GM18511 (cell line): ENCODE measurements at regions not wholly inside any gene's neighbourhood (a gene's known extent, or its start where the extent isn't known, plus 50 kb on each side); places are given as distances from the start of the nearest gene placed in this dataset.
A peak's percentile ranks its signal among the peaks of the same experiment; 100 is the strongest.
"Not testable (repeated sequence)": the region's sequence is repeated elsewhere in the genome, so short reads cannot be mapped to it uniquely, and the experiment has no call there.

ENCODE experiments used
- ATAC-seq: cut with Tn5 transposase; IDR thresholded peaks from one replicate; pipeline ENCODE4 v1.9.1; 2021; ENCODE audit warnings: mild to moderate bottlenecking, moderate library complexity; ENCODE audit not compliant: unreplicated experiment

DNA sequence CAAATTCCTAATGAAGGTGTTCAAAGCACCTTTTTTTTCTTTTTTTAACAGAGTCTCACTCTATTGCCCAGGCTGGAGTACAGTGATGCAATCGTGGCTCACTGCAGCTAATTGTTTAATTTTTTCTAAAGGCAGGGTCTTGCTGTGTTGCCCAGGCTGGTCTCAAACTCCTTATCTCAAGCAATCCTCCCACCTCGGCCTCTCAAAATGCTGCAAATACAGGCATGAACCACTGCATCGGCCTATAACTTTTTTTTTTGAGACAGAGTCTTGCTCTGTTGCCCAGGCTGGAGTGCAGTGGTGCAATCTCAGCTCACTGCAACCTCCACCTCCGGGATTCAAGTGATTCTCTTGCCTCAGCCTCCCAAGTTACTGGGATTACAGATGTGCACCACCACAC is 113.9 kb upstream of the CXADR start:
- ATAC-seq, result not testable (repeated sequence)

DNA sequence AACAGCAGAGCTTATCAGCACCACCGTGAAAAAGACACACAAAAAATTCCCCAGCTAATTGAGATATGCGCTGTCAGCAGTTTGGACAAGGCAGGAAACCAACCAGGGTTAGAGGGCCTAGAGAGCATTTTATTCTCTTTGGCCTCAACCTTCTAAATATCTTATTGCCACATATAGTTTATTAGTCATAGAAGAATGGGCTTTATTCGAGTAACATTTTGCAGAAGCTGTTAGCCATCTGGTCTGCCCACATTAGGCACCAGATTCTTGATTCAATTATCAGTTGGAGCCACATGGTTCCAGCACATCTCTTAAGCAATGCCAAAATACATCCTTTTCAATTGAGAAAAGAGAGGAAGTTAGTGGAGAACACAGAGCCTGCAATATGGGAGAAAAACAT is 109.9 kb upstream of the CXADR start:
- no peak for ATAC-seq

DNA sequence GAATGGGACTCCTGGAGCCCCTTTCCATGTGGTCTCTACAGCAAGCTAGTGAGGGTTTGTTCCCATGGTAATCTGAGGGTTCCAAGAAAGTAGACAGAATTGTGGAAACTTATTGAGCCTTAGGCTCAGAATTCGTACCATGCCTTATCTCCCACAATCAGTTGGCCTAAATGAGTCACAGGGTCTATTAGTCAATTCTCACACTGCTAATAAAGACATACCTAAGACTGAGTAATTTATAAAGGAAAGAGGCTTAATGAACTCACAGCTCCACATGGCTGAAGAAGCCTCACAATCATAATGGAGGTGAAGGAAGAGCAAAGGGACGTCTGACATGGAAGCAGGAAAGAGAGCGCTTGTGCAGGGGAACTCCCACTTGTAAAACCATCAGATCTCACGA is 106.6 kb upstream of the CXADR start:
- no peak for ATAC-seq

DNA sequence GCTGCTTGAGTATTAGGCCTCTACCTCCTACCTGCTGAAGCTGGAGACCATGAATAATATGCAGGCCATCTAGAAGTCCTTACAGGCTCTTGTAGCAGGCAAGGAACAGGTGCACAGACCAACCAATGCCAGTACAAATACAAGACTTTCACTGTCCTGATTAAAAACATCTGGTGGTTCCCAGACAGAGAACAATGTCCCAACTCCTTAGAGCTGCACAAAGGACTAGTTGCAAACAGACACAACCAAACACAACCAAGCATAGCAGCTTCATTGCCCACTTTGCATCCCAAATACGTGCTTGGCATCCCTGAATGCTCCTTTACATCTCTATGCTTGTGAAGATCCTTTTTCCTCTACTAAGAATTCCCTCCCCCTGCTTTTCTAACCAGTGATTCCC is 98.1 kb upstream of the CXADR start:
- no peak for ATAC-seq

DNA sequence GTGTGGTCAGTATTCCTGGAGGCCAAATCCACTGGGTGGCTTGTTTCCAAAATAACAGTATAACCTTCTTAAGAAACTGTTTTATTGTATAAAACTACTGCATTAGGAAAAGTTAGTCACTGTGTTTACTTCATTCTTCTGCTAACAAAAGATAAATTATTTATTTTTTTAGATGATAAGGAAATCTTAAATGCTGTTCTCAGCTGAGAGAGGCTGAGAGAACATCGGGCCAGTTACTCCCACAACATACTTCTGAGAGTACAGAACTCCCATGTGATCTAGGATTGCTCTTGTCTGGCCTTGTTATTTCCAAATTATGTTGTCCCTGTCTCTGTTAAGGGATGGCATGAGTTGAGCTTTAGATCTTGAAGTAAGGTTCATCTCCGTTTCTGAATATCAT is 96.7 kb upstream of the CXADR start:
- ATAC-seq, result no peak

DNA sequence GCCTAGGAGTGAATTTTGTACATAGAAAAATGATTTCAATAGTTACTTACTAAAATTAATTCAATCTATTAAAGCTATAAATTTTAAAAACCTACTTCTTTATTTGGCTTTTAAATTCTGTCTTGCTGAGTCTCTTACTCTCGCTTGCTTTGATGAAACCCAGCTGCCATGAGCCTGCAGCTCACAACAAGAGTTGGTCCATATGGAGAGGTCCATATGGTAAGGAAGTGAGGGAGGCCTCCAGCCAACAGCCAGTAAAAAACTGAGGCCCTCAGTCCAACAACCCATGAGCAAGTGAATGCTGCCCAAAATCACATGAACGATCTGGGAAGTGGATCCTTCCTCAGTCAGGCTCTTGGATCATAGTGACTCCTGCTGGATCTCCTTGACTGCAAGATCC is 89.9 kb upstream of the CXADR start:
- ATAC-seq, result no peak

DNA sequence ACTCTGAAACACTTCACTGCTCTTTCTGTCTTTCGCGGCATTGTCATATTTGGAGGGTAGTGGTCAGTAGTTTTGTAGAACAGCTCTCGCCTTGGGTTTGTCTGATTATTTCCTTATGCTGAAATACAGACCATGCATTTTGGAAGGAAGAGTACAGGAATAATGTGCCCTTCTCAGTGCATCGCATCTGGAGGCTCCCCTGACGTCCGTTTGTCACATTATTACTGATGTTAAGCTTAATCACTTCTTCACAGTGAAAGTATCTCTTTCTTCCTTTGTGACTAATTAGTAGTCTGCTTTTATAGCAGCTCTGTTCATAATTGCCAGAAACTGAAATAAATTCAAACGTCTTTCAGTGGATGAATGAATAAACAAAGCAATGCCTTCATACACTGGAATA is 85.7 kb upstream of the CXADR start:
- no peak for ATAC-seq

DNA sequence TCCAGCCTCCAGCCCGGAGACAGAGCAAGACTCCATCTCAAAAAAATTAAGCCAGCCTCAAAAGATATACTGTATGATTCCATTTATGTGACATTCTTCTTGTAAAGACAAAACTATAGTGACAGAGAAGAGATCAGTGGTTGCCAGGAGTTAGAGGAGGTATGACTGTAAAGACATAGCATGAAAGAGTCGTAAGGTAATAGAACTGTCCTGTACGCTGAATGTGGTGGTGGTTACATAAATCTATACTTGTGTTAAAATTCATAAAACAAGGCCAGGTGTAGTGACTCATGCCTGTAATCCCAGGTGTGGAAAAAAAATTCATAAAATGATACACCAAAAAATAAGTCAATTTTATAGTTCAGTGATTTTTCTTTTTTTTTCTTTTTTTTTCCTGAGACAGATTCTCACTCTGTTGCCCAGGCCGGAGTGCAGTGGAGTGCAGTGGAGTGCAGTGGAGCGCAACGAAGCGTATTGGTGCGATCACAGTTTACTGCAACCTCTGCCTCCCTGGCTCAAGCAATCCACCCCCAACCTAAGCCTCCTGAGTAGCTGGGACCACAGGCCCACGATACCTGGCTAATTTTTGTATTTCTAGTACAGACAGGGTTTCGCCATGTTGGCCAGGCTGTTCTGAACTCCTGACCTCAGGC is 84.9 kb upstream of the CXADR start:
- peak; percentile 95 for ATAC-seq

DNA sequence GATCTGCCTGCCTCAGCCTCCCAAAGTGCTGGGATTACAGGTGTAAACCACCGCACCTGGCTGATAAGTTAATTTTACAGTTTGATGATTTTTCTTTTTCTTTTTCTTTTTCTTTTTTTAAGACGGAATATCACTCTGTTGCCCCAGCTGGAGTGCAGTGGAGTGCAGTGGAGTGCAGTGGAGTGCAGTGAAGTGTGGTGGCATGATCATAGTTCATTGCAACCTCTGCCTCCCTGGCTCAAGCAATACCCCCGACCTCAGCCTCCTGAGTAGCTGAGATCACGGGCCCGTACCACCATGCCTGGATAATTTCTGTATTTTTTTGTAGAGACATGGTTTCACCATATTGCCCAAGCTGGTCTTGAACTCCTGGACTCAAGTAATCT is 84.4 kb upstream of the CXADR start:
- peak; percentile 80 for ATAC-seq

DNA sequence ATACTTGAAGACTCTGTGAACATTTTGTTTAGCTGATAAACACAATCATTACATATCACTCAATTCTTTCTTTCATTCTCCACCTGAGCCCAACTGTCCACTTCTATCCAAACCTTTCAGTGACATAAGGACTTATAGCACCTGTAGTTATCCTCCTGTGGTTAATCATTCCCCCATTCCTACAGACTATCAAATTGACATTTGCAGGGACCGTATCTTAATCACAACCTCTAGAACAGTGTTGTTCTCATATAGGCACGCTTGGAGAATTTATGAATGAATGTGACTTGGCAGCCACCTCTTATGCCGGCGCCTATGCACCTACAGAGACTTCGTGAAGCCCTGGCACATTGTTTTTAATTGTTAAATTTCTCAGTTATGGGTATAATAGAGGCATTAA is 83.9 kb upstream of the CXADR start:
- ATAC-seq, result no peak

DNA sequence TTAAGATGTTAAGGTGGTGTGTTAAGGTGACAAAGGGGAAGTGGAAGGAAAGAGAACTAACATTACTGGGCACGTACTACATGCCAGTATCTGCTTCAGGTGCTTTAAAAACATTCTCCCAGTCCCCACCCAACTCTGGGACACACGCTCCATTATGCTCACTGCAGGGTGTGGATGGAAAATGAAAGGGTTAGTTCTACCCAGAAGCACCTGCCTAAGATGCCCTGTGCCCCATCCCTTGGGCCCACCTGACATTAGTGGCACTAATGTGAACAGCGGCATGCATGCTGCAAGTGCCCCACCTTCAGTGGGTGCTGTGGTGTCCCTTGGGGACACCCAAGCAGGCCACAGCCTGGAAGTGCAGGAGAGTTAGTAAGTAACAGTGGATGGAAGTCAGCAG is 82.9 kb upstream of the CXADR start:
- ATAC-seq, result no peak

DNA sequence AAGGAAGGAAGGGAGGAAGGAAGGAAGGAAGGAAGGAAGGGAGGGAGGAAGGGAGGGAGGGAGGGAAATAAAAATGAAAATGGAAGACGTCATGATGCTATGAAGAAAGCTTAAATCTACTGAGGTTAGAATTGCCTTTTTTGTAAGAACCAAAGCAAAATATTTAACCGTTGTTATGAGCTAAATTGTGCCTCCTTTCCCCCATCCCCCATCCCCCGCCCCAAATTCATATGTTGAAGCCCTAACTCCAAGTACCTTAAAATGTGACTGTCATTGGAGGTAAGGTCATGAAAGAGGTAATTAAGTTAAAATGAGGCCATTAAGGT is 80.1 kb upstream of the CXADR start:
- no peak for ATAC-seq

DNA sequence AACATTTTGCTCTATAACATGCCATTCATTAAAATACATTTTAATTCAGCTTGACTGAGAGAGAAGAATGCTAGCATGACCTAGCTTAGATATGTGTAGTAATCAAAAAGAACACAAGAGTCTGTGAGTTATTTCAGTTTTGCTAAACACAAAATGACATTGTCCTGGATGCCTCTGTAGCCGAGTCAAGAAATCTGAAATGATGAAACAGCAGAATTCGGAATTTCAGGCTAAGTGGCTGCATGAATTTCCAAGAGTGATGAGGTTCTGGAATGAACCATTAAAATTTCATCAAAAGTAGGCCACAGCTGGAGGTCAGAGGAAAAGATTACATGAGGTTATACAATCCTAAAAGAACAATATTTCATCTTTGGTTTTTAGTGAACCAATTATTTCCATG is 79.1 kb upstream of the CXADR start:
- no peak for ATAC-seq

DNA sequence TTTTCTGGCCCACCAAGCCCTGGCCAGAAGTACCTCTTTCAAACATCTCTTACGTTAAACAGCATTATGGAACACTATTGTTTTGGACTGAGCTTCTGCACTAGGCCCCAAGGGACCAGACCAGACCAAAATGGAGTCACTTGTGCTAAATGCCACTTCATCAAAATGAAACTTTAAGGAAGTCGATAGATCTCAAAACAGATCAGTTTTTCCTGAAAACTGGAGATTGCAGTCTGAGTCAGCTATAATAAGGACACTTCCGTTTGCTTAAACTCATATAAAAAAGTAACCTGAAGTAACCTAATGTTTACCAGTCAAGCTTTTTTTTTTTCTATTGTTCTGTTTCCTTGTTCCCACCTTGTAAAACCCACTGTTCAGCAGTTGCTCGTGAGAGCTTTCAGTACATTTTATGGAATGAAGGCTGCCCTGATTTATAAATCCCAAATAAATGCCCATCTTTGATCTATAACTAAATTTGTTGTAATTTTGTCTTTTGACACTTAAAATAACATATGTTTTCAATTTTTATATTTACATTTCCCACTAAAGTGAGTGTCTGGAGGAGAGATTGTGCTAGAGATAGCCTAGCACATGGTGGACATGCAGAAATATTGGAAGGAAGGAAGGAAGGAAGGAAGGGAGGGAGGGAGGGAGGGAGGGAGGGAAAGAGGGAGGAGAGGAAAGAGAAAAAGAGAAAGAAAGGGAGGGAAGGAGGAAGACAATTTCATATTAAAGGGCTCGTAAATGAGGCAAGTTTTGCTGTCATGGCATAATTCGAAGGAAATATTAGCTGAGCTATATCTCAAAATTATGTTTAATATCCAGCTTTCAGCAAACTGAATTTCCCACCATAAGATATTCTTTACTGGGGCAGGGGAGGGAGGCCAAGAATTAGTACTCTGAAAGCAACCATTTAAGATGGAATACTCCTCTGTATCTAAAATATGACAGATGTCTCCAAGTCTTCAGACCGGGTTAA is 77.0 kb upstream of the CXADR start:
- no peak for ATAC-seq

DNA sequence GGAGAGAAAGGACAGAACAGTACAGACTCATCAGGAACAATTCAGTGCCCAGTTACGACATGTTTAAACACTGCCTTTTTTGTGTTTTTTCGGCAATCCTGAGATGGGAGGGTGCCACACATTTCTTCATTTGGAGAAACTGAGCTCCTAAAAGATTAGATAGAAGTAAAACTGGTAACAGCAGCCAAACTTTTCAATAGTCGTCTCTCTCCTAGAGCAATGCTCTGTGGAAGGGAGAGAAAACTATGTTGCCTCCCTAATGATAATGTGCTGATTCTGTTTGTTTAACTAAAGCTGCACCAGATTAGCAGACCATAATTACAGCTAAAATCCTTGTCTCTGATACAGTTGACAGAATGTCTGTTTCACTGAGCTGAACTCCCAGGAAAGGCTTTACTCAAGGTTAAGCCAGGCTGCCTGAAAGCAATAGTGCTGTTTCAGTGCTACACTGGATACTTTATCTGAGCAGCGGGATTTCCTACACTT is 76.2 kb upstream of the CXADR start:
- ATAC-seq, result no peak

DNA sequence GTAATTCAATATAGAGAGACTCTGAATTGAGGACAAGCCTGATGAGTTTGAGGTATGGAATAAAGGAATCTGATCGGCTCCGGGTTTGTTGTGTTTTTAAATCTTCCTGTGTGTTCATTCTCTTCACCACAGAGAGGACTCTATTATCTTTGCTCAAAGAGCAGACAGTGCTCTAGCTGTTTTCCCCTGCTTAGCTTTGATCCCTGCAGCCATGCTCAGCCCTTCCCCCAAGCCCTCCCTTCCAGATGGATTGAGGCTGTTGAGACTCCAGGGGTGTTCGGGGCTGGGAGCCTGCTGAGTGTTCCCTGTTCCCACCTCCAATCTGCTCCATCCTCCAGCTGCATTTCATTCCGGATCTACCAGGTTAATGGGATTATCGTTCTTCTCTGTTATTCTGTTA is 74.2 kb upstream of the CXADR start:
- ATAC-seq, result no peak

DNA sequence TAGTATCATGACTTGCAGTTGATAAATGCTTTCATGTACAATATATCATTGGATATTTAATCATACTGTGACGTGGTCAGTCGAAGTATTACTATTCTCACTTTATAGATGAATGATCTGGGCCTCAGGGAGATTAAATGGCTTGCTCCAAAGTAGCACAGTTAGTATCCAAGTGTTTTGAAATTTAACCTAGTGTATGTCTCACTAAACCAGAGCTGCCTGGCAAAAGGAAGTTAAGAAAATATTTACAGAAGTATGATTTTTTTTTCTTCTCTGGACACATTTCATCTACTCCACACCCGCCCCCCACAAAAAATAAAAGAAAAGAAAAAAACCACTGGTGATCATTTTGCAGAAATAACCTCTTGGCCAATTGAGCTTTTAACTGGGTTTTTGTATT is 71.9 kb upstream of the CXADR start:
- ATAC-seq, result no peak

DNA sequence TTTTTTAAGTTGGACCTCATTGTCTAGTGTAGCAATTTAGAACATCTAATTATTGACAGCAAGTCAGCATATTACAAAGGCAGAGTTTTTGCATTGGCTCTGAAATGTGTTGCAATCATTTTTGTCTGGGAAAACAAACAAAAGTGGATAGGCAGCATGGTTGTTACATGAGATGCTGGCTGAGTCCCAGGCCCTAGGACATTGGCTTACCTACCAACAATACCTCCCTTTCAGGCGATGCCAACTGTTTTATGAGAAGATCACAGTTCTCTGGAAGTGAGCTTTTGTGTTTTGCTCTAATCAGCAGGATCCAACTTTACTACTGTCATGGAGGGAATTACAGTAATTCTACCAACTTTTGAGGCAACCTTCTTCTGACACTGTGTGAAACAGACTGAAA is 71.5 kb upstream of the CXADR start:
- no peak for ATAC-seq

DNA sequence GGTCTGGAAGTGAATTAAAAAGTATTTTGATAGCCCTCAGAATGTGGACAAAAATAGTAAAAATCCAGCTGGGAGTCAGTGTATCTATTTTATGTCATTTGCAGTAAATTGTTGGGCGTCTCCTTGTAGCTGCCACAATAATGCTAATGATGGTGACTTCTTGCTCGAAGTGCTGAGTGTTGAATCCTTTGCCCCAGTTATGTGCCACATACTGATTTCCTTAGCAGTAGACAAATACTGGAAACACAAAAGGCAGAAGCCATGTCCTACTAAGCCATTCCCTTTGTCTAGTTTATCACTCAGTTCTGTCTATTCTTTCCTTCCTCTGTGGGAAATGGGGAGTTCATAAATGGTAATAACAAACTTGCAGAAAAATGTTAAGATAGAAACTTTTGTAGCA is 70.7 kb upstream of the CXADR start:
- no peak for ATAC-seq

DNA sequence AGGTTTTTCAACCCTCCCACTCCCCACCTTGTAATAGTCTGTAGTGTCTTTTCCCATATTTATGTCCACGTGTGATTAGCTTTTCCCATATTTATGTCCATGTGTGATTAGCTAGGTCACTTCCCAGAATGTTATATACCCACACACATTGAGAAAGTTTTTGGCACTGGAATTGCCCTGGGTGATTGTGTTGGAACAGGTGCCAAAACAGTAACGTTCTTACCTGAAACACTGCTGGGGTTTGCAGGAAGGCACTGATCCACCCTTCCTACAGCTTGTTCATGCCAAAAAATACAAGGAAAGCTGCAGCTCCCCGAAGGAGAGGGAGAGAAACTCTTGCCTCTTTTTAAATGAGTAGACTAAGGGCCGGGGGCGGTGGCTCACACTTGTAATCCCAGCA is 68.0 kb upstream of the CXADR start:
- no peak for ATAC-seq

DNA sequence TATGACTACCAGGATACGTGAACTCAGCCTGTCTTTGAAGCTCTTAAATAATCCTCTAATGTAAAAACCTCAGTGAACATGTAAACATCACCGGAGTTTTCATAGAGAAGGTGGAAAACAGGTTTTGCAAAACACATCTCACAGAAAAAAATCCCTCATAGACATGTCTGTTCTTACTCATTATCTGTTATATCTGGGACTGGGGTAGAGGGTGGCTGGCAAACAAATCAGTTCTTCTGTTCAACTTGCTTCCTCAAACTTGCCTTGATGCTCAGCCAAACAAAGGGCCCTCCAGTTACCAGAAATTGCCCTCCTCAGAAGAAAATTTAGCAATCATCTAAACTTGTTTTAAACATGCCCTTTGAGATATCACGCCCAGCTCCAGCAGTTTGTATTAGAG is 66.1 kb upstream of the CXADR start:
- ATAC-seq, result no peak

DNA sequence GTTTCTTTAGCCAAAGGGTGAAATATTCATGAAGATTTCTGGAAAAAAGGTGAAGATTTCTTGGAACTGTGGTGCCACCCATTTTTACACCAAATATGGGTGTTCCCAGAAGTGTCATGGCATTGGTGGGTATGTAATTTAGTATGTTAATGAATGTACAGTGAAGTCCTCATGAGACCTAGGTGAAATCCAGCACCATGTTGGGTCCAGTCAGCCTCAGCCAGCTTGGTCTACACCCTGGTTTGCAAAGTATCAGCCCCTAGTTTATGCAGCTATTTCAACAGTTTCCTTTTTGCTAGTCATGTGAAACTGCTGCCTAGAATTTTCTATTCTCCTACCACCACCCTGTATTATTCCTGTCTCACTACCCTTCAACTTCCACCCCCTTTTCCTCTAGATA is 63.1 kb upstream of the CXADR start:
- no peak for ATAC-seq
